ENCODE measurements at regions not wholly inside any gene's neighbourhood (a gene's known extent, or its start where the extent isn't known, plus 50 kb on each side); places are given as distances from the start of the nearest gene placed in this dataset.

DNA sequence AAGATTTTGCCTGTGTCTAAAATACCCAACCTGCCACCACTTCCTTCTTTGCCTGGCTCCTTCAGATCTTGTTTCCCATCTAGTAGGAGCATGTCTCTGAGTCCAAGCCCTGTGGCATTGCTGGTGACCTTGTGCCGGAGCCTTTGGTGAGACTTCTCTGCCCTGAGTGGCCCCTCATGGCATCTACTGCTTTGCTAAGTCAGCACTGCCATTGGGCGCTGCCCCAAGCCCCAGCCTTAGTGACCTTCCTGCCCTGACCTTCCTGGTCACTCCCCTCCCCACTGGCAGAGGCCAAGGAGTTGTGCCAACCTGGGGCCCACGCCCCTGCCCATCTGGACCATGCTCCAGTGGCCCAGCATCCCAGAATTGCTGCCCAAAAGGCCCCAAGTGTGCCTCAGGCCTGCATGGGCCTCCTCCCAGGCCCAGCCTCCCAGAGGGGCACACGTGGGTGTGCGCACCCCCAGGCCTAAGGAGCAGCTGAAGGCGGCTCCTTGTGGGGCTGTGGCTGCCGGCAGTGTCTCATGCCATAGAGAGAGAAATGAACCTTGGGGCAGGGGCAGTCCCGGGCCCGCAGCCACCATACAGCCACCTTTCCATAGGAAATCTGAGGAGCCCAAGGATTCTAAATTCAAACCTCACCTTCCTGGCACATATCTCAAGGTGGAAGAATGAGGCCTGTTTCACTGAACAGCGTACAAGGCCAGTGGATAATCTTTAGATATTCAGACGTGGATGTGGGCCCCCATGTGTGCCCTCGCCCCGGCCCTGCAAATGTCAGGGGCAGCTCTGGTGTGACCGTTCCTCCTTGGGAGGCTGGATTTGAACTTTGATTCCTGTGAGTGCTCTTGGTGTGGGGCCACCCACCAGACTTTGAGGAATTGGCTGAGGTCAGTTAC lies 100.2 kb upstream of the SLC66A3 start:
- Histone ChIP-seq H3K4me3 (ENCODE audit: low read length in 3 of 3) (no peak overlapping the region), H3K27ac (ENCODE audit: low read depth in 2 of 2, low read length in 2 of 2) (no peak overlapping the region), H3K4me1 (ENCODE audit: control insufficient read depth in 2 of 3, insufficient read depth in 2 of 3, low read depth in 1 of 3, low read length in 3 of 3) (no peaks in the 10 kb centered on the region), H3K36me3 (ENCODE audit: control insufficient read depth in 2 of 3, insufficient read depth in 3 of 3, low read length in 3 of 3) (no peaks in the 10 kb centered on the region), H3K27me3 (ENCODE audit: control insufficient read depth, insufficient read depth, low read length) (no peaks in the 10 kb centered on the region), H3K9ac (ENCODE audit: low read length in 3 of 3) (no peak overlapping the region), H3K9me3 (ENCODE audit: control insufficient read depth in 2 of 3, insufficient read depth in 1 of 3, low read length in 3 of 3) (no peaks in the 10 kb centered on the region)
- FAIRE-seq: no peak
- no peak for DNase-seq
- intact Hi-C loops (cut with DNase I): no loop called here
- TF ChIP-seq CTCF (IDR thresholded peaks at IDR 0.05; ENCODE audit: borderline replicate concordance, extremely low read depth, insufficient read depth): no peak

- H3K9ac ChIP-seq (ENCODE audit: low read length in 3 of 3): no peak overlapping the region
- TF ChIP-seq CTCF (IDR thresholded peaks at IDR 0.05; ENCODE audit: borderline replicate concordance, extremely low read depth, insufficient read depth): no peak
- H3K36me3 ChIP-seq (ENCODE audit: control insufficient read depth in 2 of 3, insufficient read depth in 3 of 3, low read length in 3 of 3): no peaks in the 10 kb centered on the region
- no peak for FAIRE-seq
- no peak overlapping the region for H3K27ac ChIP-seq (ENCODE audit: low read depth in 2 of 2, low read length in 2 of 2)
- no peak overlapping the region for H3K4me3 ChIP-seq (ENCODE audit: low read length in 3 of 3)
- no peak for DNase-seq
- no peaks in the 10 kb centered on the region for H3K27me3 ChIP-seq (ENCODE audit: control insufficient read depth, insufficient read depth, low read length)
- no peaks in the 10 kb centered on the region for H3K4me1 ChIP-seq (ENCODE audit: control insufficient read depth in 2 of 3, insufficient read depth in 2 of 3, low read depth in 1 of 3, low read length in 3 of 3)
- intact Hi-C loops (cut with DNase I): no loop called here
- peaks cover 0 to 2% (median 0%) of the 10 kb centered on the region in 3 donors for H3K9me3 ChIP-seq (ENCODE audit: control insufficient read depth in 2 of 3, insufficient read depth in 1 of 3, low read length in 3 of 3)
These were observed 99.5 kb upstream of the SLC66A3 start for GRCh38 chr2:11055679-11056215.

DNA sequence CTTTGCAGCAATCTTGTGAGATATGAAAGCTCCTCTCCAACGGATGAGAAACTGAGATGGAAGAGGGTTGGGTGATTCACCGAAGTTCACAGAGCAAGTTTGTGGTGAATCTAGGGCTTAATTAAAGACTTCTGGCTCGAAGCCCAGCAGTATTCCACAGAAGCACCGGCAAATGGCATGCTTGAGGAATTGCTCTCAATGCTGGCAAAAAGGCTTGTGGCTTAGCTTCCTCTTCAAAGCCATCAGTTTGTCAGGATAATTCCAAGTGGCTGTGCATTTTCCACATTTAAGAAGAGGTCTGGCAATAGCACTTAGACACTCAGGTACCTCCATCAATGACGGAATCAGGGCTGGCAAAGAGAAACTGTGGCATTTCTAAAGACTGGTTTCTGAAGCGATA lies 98.7 kb upstream of the SLC66A3 start:
- no peak overlapping the region for H3K27ac ChIP-seq (ENCODE audit: low read depth in 2 of 2, low read length in 2 of 2)
- H3K4me3 ChIP-seq (ENCODE audit: low read length in 3 of 3): no peak overlapping the region
- no peak for TF ChIP-seq CTCF (IDR thresholded peaks at IDR 0.05; ENCODE audit: borderline replicate concordance, extremely low read depth, insufficient read depth)
- FAIRE-seq: no peak
- H3K9ac ChIP-seq (ENCODE audit: low read length in 3 of 3): no peak overlapping the region
- H3K9me3 ChIP-seq (ENCODE audit: control insufficient read depth in 2 of 3, insufficient read depth in 1 of 3, low read length in 3 of 3): peaks cover 0 to 8% (median 0%) of the 10 kb centered on the region in 3 donors
- intact Hi-C loops (cut with DNase I): no loop called here
- no peak for DNase-seq
- no peaks in the 10 kb centered on the region for H3K4me1 ChIP-seq (ENCODE audit: control insufficient read depth in 2 of 3, insufficient read depth in 2 of 3, low read depth in 1 of 3, low read length in 3 of 3)
- no peaks in the 10 kb centered on the region for H3K27me3 ChIP-seq (ENCODE audit: control insufficient read depth, insufficient read depth, low read length)
- H3K36me3 ChIP-seq (ENCODE audit: control insufficient read depth in 2 of 3, insufficient read depth in 3 of 3, low read length in 3 of 3): no peaks in the 10 kb centered on the region
